ENCODE measurements at regions not wholly inside any gene's neighbourhood (a gene's known extent, or its start where the extent isn't known, plus 50 kb on each side); places are given as distances from the start of the nearest gene placed in this dataset.

- TF ChIP-seq POLR2AphosphoS5 (IDR thresholded peaks at IDR 0.05; ENCODE audit: low read depth, low read length) (no peak), POU2F2 (IDR thresholded peaks at IDR 0.05; ENCODE audit: low read depth, low read length) (no peak), POLR2A (IDR thresholded peaks at IDR 0.05; ENCODE audit: low read depth, low read length) (no peak), TAF1 (IDR thresholded peaks at IDR 0.05; ENCODE audit: low read depth, low read length) (no peak), SPI1 (IDR thresholded peaks at IDR 0.05; ENCODE audit: low read depth, low read length) (no peak)
These were observed 229.2 kb upstream of the PPFIA2 start for GRCh38 chr12:81988362-81988761.

Measured in GM12891 (cell line).